SK-N-SH (cell line): ENCODE measurements at regions not wholly inside any gene's neighbourhood (a gene's known extent, or its start where the extent isn't known, plus 50 kb on each side); places are given as distances from the start of the nearest gene placed in this dataset.

ENCODE experiments used
- CHD2 ChIP-seq: fragments of 150-350 bp; IDR thresholded peaks from 2 replicates; pipeline ENCODE4 v1.6.1; 2018; ENCODE audit warnings: low read length; ENCODE audit not compliant: partially characterized antibody
- GABPA ChIP-seq: IDR thresholded peaks from 2 replicates; pipeline ENCODE4 v1.4.0; 2012; ENCODE audit warnings: low read depth, mild to moderate bottlenecking
- POLR2AphosphoS5 ChIP-seq: IDR thresholded peaks from 2 replicates; pipeline ENCODE4 v1.6.1; 2012; ENCODE audit warnings: low read depth, low read length
- TEAD4 ChIP-seq: IDR thresholded peaks from 2 replicates; pipeline ENCODE4 v1.4.0; 2012; ENCODE audit warnings: mild to moderate bottlenecking, borderline replicate concordance; ENCODE audit not compliant: insufficient read depth
- TF ChIP-seq, protein P1 (sequence below): IDR thresholded peaks from 2 replicates; pipeline ENCODE4 v1.4.0; 2012; ENCODE audit warnings: low read depth
- TF ChIP-seq, protein P2 (sequence below): fragments of 200-600 bp; sonication (generic); IDR thresholded peaks from 2 replicates; pipeline ENCODE4 v1.6.1; 2017; ENCODE audit warnings: antibody characterized with exemption, mild to moderate bottlenecking, moderate library complexity

DNA sequence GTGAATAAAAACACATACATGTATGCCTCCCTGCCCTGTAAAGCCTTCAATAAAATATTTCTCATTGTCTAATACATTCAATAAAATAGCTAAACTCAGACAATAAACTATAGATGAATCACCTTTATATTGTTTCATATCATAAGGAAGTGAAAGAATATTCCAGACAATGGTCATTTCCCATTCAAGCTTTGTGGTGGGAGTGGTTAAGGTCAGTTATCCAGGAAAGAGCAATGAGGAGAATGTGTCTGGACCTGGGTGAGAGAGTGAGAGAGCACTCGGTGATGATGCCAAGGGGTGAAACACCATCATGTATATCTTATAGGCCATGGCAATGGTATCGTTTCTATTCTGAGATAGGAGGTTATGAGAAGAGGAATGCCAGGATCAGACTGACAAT, 197.8 kb downstream of the PDHA2 start:
- no peak for TF ChIP-seq TEAD4
- TF ChIP-seq GABPA = no peak
- no peak for TF ChIP-seq POLR2AphosphoS5
- TF ChIP-seq, protein P1, sequence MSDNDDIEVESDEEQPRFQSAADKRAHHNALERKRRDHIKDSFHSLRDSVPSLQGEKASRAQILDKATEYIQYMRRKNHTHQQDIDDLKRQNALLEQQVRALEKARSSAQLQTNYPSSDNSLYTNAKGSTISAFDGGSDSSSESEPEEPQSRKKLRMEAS = no peak
- TF ChIP-seq CHD2 = no peak
- TF ChIP-seq, protein P2, sequence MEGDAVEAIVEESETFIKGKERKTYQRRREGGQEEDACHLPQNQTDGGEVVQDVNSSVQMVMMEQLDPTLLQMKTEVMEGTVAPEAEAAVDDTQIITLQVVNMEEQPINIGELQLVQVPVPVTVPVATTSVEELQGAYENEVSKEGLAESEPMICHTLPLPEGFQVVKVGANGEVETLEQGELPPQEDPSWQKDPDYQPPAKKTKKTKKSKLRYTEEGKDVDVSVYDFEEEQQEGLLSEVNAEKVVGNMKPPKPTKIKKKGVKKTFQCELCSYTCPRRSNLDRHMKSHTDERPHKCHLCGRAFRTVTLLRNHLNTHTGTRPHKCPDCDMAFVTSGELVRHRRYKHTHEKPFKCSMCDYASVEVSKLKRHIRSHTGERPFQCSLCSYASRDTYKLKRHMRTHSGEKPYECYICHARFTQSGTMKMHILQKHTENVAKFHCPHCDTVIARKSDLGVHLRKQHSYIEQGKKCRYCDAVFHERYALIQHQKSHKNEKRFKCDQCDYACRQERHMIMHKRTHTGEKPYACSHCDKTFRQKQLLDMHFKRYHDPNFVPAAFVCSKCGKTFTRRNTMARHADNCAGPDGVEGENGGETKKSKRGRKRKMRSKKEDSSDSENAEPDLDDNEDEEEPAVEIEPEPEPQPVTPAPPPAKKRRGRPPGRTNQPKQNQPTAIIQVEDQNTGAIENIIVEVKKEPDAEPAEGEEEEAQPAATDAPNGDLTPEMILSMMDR = no peak
